IMR-90 (cell line): ENCODE measurements at regions not wholly inside any gene's neighbourhood (a gene's known extent, or its start where the extent isn't known, plus 50 kb on each side); places are given as distances from the start of the nearest gene placed in this dataset.

Source experiments
- ATAC-seq: fragments of 200-7000 bp; cut with Tn5 transposase; 2 replicates; pipeline ENCODE4 v1.9.1; 2020; ENCODE audit warnings: low read depth, mild to moderate bottlenecking, moderate library complexity
- BruUV-seq: library from RNA; stranded (reverse); fragments of 400-500 nt; replicated peaks from 2 replicates; lab custom pipeline; 2021; lab: Mats Ljungman, UMichigan
- CTCF ChIA-PET: fragments of 300-600 bp; formaldehyde crosslinking; extraction: SDS; loops from one replicate; lab custom pipeline; 2021; ENCODE audit warnings: antibody characterized with exemption; lab: Yijun Ruan, JAX
- POLR2A ChIA-PET: fragments of 300-600 bp; sonication (Branson Sonifier 250); formaldehyde crosslinking; loops from one replicate; lab custom pipeline; 2022; ENCODE audit warnings: antibody characterized with exemption; ENCODE audit not compliant: unreplicated experiment; lab: Charles Lee
- DNase-seq: peaks from one replicate; pipeline ENCODE4 v3.0.0; 2013
- H2AFZ ChIP-seq: replicated peaks from 2 replicates; pipeline ENCODE3; 2013; ENCODE audit warnings: low read length, mild to moderate bottlenecking; ENCODE audit not compliant: poor library complexity
- H2AK5ac ChIP-seq: 2 replicates; pipeline ENCODE4 v1.6.1; 2013; ENCODE audit warnings: low read depth, low read length, inconsistent platforms
- H2AK9ac ChIP-seq: replicated peaks from 2 replicates; pipeline ENCODE3; 2013; ENCODE audit warnings: mild to moderate bottlenecking, low read depth, low read length, moderate library complexity; ENCODE audit not compliant: poor library complexity
- H2BK120ac ChIP-seq: 2 replicates; pipeline ENCODE4 v1.6.1; 2013; ENCODE audit warnings: low read depth, low read length, inconsistent platforms
- H2BK15ac ChIP-seq: 3 replicates; pipeline ENCODE4 v1.6.1; 2013; ENCODE audit warnings: low read depth, low read length, inconsistent platforms
- H2BK20ac ChIP-seq: 2 replicates; pipeline ENCODE4 v1.6.1; 2013; ENCODE audit warnings: low read depth, mild to moderate bottlenecking, inconsistent platforms, low read length, moderate library complexity
- H2BK5ac ChIP-seq: 2 replicates; pipeline ENCODE4 v1.6.1; 2013; ENCODE audit warnings: mild to moderate bottlenecking, low read depth, low read length, inconsistent platforms; ENCODE audit not compliant: poor library complexity, severe bottlenecking
- H3K14ac ChIP-seq: replicated peaks from 2 replicates; pipeline ENCODE4 v1.6.1; 2013; ENCODE audit warnings: low read depth, low read length, inconsistent platforms
- H3K18ac ChIP-seq: 2 replicates; pipeline ENCODE4 v1.6.1; 2013; ENCODE audit warnings: low read depth, low read length, control low read depth
- H3K23ac ChIP-seq: 2 replicates; pipeline ENCODE4 v1.6.1; 2013; ENCODE audit warnings: low read depth, low read length, inconsistent platforms
- H3K27ac ChIP-seq: 2 replicates; pipeline ENCODE4 v1.5.1; 2013; ENCODE audit warnings: mild to moderate bottlenecking, control low read depth, low read length; ENCODE audit not compliant: insufficient read depth
- H3K27me3 ChIP-seq: 2 replicates; pipeline ENCODE4 v1.6.1; 2013; ENCODE audit warnings: low read length; ENCODE audit not compliant: control insufficient read depth, insufficient read depth
- H3K36me3 ChIP-seq: 2 replicates; pipeline ENCODE4 v1.6.1; 2013; ENCODE audit warnings: low read length, mixed read lengths; ENCODE audit not compliant: control insufficient read depth, insufficient read depth
- H3K4ac ChIP-seq: 2 replicates; pipeline ENCODE4 v1.6.1; 2013; ENCODE audit warnings: low read depth, low read length, inconsistent platforms
- H3K4me1 ChIP-seq: 2 replicates; pipeline ENCODE4 v1.6.1; 2013; ENCODE audit warnings: low read length, mixed read lengths; ENCODE audit not compliant: control insufficient read depth, insufficient read depth
- H3K4me2 ChIP-seq: 2 replicates; pipeline ENCODE4 v1.6.1; 2013; ENCODE audit warnings: low read depth, mild to moderate bottlenecking, control low read depth, low read length, moderate library complexity
- H3K4me3 ChIP-seq: 2 replicates; pipeline ENCODE4 v1.5.1; 2013; ENCODE audit warnings: low read depth, mild to moderate bottlenecking, control low read depth, low read length, moderate library complexity; ENCODE audit not compliant: insufficient read depth
- H3K56ac ChIP-seq: 2 replicates; pipeline ENCODE4 v1.6.1; 2013; ENCODE audit warnings: low read length, inconsistent platforms; ENCODE audit not compliant: insufficient read depth; ENCODE audit errors: extremely low read depth
- H3K79me1 ChIP-seq, 2 experiments: 2 replicates each; pipeline ENCODE4 v1.6.1; 2013; ENCODE audit warnings: low read length in 2 of 2, inconsistent platforms in 1 of 2, low read depth in 1 of 2
- H3K9ac ChIP-seq: 2 replicates; pipeline ENCODE4 v1.6.1; 2013; ENCODE audit warnings: low read depth, low read length, control low read depth
- H3K9me1 ChIP-seq: 2 replicates; pipeline ENCODE4 v1.6.1; 2013; ENCODE audit warnings: low read length, inconsistent platforms; ENCODE audit not compliant: insufficient read depth
- H3K9me3 ChIP-seq: 2 replicates; pipeline ENCODE4 v1.6.1; 2013; ENCODE audit warnings: low read length; ENCODE audit not compliant: control insufficient read depth, insufficient read depth
- H4K20me1 ChIP-seq: 2 replicates; pipeline ENCODE4 v1.6.1; 2013; ENCODE audit warnings: low read length, inconsistent platforms; ENCODE audit not compliant: insufficient read depth
- H4K5ac ChIP-seq: 2 replicates; pipeline ENCODE4 v1.6.1; 2013; ENCODE audit warnings: mild to moderate bottlenecking, low read depth, low read length, control low read depth
- H4K8ac ChIP-seq, 2 experiments: 2 replicates each; pipeline ENCODE4 v1.6.1; 2013; ENCODE audit warnings: low read depth in 2 of 2, low read length in 2 of 2, control low read depth in 1 of 2, inconsistent platforms in 1 of 2
- H4K91ac ChIP-seq: 2 replicates; pipeline ENCODE4 v1.6.1; 2013; ENCODE audit warnings: low read depth, low read length, inconsistent platforms; ENCODE audit not compliant: insufficient read depth
- MAFK ChIP-seq: IDR thresholded peaks from 2 replicates; pipeline ENCODE4 v1.6.1; 2012; ENCODE audit warnings: low read depth, low read length, improper control_type of control experiment
- MAZ ChIP-seq: IDR thresholded peaks from 2 replicates; pipeline ENCODE4 v1.6.1; 2012; ENCODE audit warnings: low read depth, mild to moderate bottlenecking, low read length, improper control_type of control experiment, moderate library complexity, borderline replicate concordance
- RAD21 ChIP-seq: IDR thresholded peaks from 2 replicates; pipeline ENCODE4 v1.6.1; 2012; ENCODE audit warnings: low read length, improper control_type of control experiment
- SMC3 ChIP-seq: fragments of 150-350 bp; IDR thresholded peaks from 2 replicates; pipeline ENCODE4 v1.6.1; 2016; ENCODE audit warnings: low read depth, mild to moderate bottlenecking, antibody characterized with exemption, low read length, moderate library complexity
- WGBS, 2 experiments: methylation state at CpG; one replicate each; pipeline versions ENCODE4 v1.1.5 to v1.1.7; 2013; ENCODE audit warnings: missing lambda C conversion rate in 2 of 2; ENCODE audit not compliant: insufficient read length in 1 of 2; ENCODE audit errors: extremely low coverage in 2 of 2; 5-methylcytosine and 5-hydroxymethylcytosine counted together
- dilution Hi-C: fragments of 300-500 bp; cut with HindIII; formaldehyde crosslinking; loops from one replicate; pipeline ENCODE4 v1.14.3; 2018; ENCODE audit warnings: low sequenced_read_pairs; ENCODE audit not compliant: unreplicated experiment
- in situ Hi-C: fragments of 300-500 bp; cut with MboI; formaldehyde crosslinking; loops from 3 replicates; pipeline ENCODE4 v1.14.3; 2019; ENCODE audit warnings: low sequenced_read_pairs, inconsistent platforms, mixed read lengths
- intact Hi-C: fragments of 100-400 bp; cut with micrococcal nuclease; formaldehyde crosslinking; loops from 2 replicates; pipeline ENCODE4 v1.10.0; 2022

GRCh38 chr5:12477554-12477953 lies 573.3 kb upstream of the CTNND2 start:
- H4K8ac ChIP-seq = no peak overlapping the region
- no peak overlapping the region for H4K91ac ChIP-seq
- no peak overlapping the region for H4K5ac ChIP-seq
- dilution Hi-C loops = no loop called here
- WGBS, 2 experiments = no CpG with 5 or more reads among the region's 2 CpGs
- H2BK5ac ChIP-seq = no peak overlapping the region
- no peaks in the 10 kb centered on the region for H3K27me3 ChIP-seq
- CTCF ChIA-PET = no interaction called here
- no peak overlapping the region for H2BK15ac ChIP-seq
- no peak overlapping the region for H3K14ac ChIP-seq
- no peak overlapping the region for H2BK20ac ChIP-seq
- H3K4me1 ChIP-seq = no peaks in the 10 kb centered on the region
- H3K9me1 ChIP-seq = no peaks in the 10 kb centered on the region
- no peak overlapping the region for H3K23ac ChIP-seq
- DNase-seq (no peak), ATAC-seq (no peak)
- BruUV-seq = no TSS peak
- in situ Hi-C loops = no loop called here
- no peak overlapping the region for H3K18ac ChIP-seq
- no peaks in the 10 kb centered on the region for H3K79me1 ChIP-seq
- H3K4me3 ChIP-seq = no peak overlapping the region
- H3K9me3 ChIP-seq = peaks cover 2% of the 10 kb centered on the region; the same call in 1 of the 2 replicates
- TF ChIP-seq MAFK (peak; percentile 79), RAD21 (no peak), SMC3 (no peak), MAZ (no peak)
- H2AK5ac ChIP-seq = no peak overlapping the region
- H3K36me3 ChIP-seq = no peaks in the 10 kb centered on the region
- no peak overlapping the region for H3K4ac ChIP-seq
- no peak overlapping the region for H3K4me2 ChIP-seq
- no peaks in the 10 kb centered on the region for H4K20me1 ChIP-seq
- no peak overlapping the region for H2AFZ ChIP-seq
- H3K56ac ChIP-seq = no peak overlapping the region
- no peak overlapping the region for H3K9ac ChIP-seq
- POLR2A ChIA-PET = no interaction called here
- no peak overlapping the region for H3K27ac ChIP-seq
- intact Hi-C loops = no loop called here
- H2BK120ac ChIP-seq = no peak overlapping the region
- no peak overlapping the region for H2AK9ac ChIP-seq
